Caco-2 (cell line): ENCODE measurements at regions not wholly inside any gene's neighbourhood (a gene's known extent, or its start where the extent isn't known, plus 50 kb on each side); places are given as distances from the start of the nearest gene placed in this dataset.

Experiments
- BruUV-seq: library from RNA; stranded (reverse); fragments of 400-500 nt; replicated peaks from 2 replicates; lab custom pipeline; 2021; lab: Mats Ljungman, UMichigan
- CTCF ChIA-PET: fragments of 300-600 bp; sonication (Branson Sonifier 250); formaldehyde crosslinking; loops from one replicate; lab custom pipeline; 2022; ENCODE audit warnings: antibody characterized with exemption; lab: Charles Lee
- POLR2A ChIA-PET: fragments of 300-600 bp; sonication (Branson Sonifier 250); formaldehyde crosslinking; loops from one replicate; lab custom pipeline; 2022; ENCODE audit warnings: antibody characterized with exemption; lab: Charles Lee
- DNase-seq, 2 experiments: peaks; one replicate each; pipeline versions ENCODE4 v3.0.0 to v3.0.0-alpha.2; 2020 to 2022
- H3K27me3 ChIP-seq: replicated peaks from 2 replicates; pipeline ENCODE4 v1.6.0; 2011; ENCODE audit warnings: low read length; ENCODE audit not compliant: control insufficient read depth, insufficient read depth
- H3K36me3 ChIP-seq: 2 replicates; pipeline ENCODE4 v1.5.1; 2011; ENCODE audit warnings: low read length; ENCODE audit not compliant: control insufficient read depth, insufficient read depth
- H3K4me1 ChIP-seq: fragments of 250-450 bp; sonication (Bioruptor Pico); 2 replicates; pipeline ENCODE4 v1.5.1; 2020; ENCODE audit warnings: mild to moderate bottlenecking
- H3K4me3 ChIP-seq: 2 replicates; pipeline ENCODE4 v1.5.1; 2011; ENCODE audit warnings: low read depth, mild to moderate bottlenecking, control low read depth, low read length
- H3K9me3 ChIP-seq: fragments of 250-450 bp; sonication (Bioruptor Pico); 2 replicates; pipeline ENCODE4 v1.5.1; 2020; ENCODE audit warnings: mild to moderate bottlenecking, moderate library complexity
- H3K27ac Mint-ChIP-seq: one replicate; pipeline ENCODE4 v1.8.0; 2022; ENCODE audit warnings: mixed read lengths; ENCODE audit not compliant: unreplicated experiment
- H3K27me3 Mint-ChIP-seq: one replicate; pipeline ENCODE4 v1.8.0; 2022; ENCODE audit warnings: mixed read lengths; ENCODE audit not compliant: insufficient read depth, unreplicated experiment
- H3K36me3 Mint-ChIP-seq: one replicate; pipeline ENCODE4 v1.8.0; 2022; ENCODE audit warnings: mild to moderate bottlenecking, mixed read lengths; ENCODE audit not compliant: insufficient read depth, unreplicated experiment
- H3K4me1 Mint-ChIP-seq: one replicate; pipeline ENCODE4 v1.8.0; 2022; ENCODE audit warnings: low read depth, mixed read lengths; ENCODE audit not compliant: unreplicated experiment
- H3K4me3 Mint-ChIP-seq: one replicate; pipeline ENCODE4 v1.8.0; 2022; ENCODE audit warnings: mild to moderate bottlenecking, moderate library complexity, mixed read lengths; ENCODE audit not compliant: unreplicated experiment
- H3K9me3 Mint-ChIP-seq: one replicate; pipeline ENCODE4 v1.8.0; 2022; ENCODE audit warnings: mixed read lengths; ENCODE audit not compliant: unreplicated experiment
- CTCF ChIP-seq, 2 experiments: fragments of 200-600 bp in 1 of 2; IDR thresholded peaks; 1 replicate in 1 of 2; 2 replicates in 1 of 2; pipeline versions ENCODE4 v1.5.1 to v1.8.0; 2011 to 2022; ENCODE audit warnings: antibody characterized with exemption in 1 of 2, control low read depth in 1 of 2, inconsistent platforms in 1 of 2, low read depth in 1 of 2, low read length in 1 of 2, mild to moderate bottlenecking in 1 of 2, moderate library complexity in 1 of 2; ENCODE audit not compliant: insufficient read depth in 1 of 2, severe bottlenecking in 1 of 2, unreplicated experiment in 1 of 2
- intact Hi-C: fragments of 100-400 bp; cut with micrococcal nuclease; formaldehyde crosslinking; loops from one replicate; pipeline ENCODE4 v1.10.0; 2022; ENCODE audit not compliant: unreplicated experiment

GRCh38 chr22:48934446-48934845 is 893.2 kb downstream of the BRD1 start:
- H3K4me1 Mint-ChIP-seq = no peaks in the 10 kb centered on the region
- Histone ChIP-seq H3K27me3 (no peaks in the 10 kb centered on the region), H3K9me3 (no peaks in the 10 kb centered on the region), H3K36me3 (no peaks in the 10 kb centered on the region), H3K4me1 (no peaks in the 10 kb centered on the region), H3K4me3 (no peak overlapping the region)
- ChIA-PET CTCF (no interaction called here), POLR2A (no interaction called here)
- BruUV-seq = no TSS peak
- peaks cover 9% of the 10 kb centered on the region for H3K9me3 Mint-ChIP-seq
- no peak overlapping the region for H3K4me3 Mint-ChIP-seq
- intact Hi-C loops = no loop called here
- DNase-seq = no peak
- peaks cover 9% of the 10 kb centered on the region for H3K27me3 Mint-ChIP-seq
- H3K36me3 Mint-ChIP-seq = no peaks in the 10 kb centered on the region
- TF ChIP-seq CTCF (IDR thresholded peaks at IDR 0.05; ENCODE audit: insufficient read depth in 1 of 2, low read depth in 1 of 2, low read length in 1 of 2, severe bottlenecking in 1 of 2, unreplicated experiment in 1 of 2) = no peak
- H3K27ac Mint-ChIP-seq = no peak overlapping the region

- Histone ChIP-seq H3K27me3 (no peaks in the 10 kb centered on the region), H3K4me1 (no peaks in the 10 kb centered on the region), H3K36me3 (no peaks in the 10 kb centered on the region), H3K9me3 (no peaks in the 10 kb centered on the region), H3K4me3 (no peak overlapping the region)
- H3K4me3 Mint-ChIP-seq = no peak overlapping the region
- CTCF ChIA-PET = no interaction called here
- POLR2A ChIA-PET = no interaction called here
- no peak for DNase-seq
- H3K27me3 Mint-ChIP-seq = peaks cover 10% of the 10 kb centered on the region
- peaks cover 9% of the 10 kb centered on the region for H3K9me3 Mint-ChIP-seq
- intact Hi-C loops = no loop called here
- H3K36me3 Mint-ChIP-seq = no peaks in the 10 kb centered on the region
- H3K4me1 Mint-ChIP-seq = no peaks in the 10 kb centered on the region
- no TSS peak for BruUV-seq
- H3K27ac Mint-ChIP-seq = no peak overlapping the region
- no peak for TF ChIP-seq CTCF (IDR thresholded peaks at IDR 0.05; ENCODE audit: insufficient read depth in 1 of 2, low read depth in 1 of 2, low read length in 1 of 2, severe bottlenecking in 1 of 2, unreplicated experiment in 1 of 2)
Measured at GRCh38 chr22:48931452-48931851, 896.2 kb downstream of the BRD1 start.

- no peaks in the 10 kb centered on the region for H3K36me3 Mint-ChIP-seq
- TF ChIP-seq CTCF (IDR thresholded peaks at IDR 0.05; ENCODE audit: insufficient read depth in 1 of 2, low read depth in 1 of 2, low read length in 1 of 2, severe bottlenecking in 1 of 2, unreplicated experiment in 1 of 2) = no peak
- BruUV-seq = no TSS peak
- H3K9me3 ChIP-seq = no peaks in the 10 kb centered on the region
- no peak overlapping the region for H3K4me3 Mint-ChIP-seq
- no peak overlapping the region for H3K4me3 ChIP-seq
- peaks cover 12% of the 10 kb centered on the region for H3K27me3 Mint-ChIP-seq
- H3K27me3 ChIP-seq = no peaks in the 10 kb centered on the region
- ChIA-PET POLR2A (no interaction called here), CTCF (no interaction called here)
- H3K4me1 Mint-ChIP-seq = no peaks in the 10 kb centered on the region
- DNase-seq = no peak
- intact Hi-C loops = no loop called here
- no peaks in the 10 kb centered on the region for H3K4me1 ChIP-seq
- H3K9me3 Mint-ChIP-seq = peaks cover 3% of the 10 kb centered on the region
- H3K36me3 ChIP-seq = no peaks in the 10 kb centered on the region
- no peak overlapping the region for H3K27ac Mint-ChIP-seq
Measured at GRCh38 chr22:48929276-48929790, 898.3 kb downstream of the BRD1 start.
